Keratinocyte (primary cell): ENCODE measurements at regions not wholly inside any gene's neighbourhood (a gene's known extent, or its start where the extent isn't known, plus 50 kb on each side); places are given as distances from the start of the nearest gene placed in this dataset.

Source experiments
- DNase-seq: peaks from one replicate; pipeline ENCODE4 v3.0.0-alpha.2; 2011; ENCODE audit warnings: low read depth, missing footprints, low spot score
- FAIRE-seq: peaks from 2 replicates; lab custom pipeline; 2011; peaks lifted over from hg19 to GRCh38; lab: Jason Lieb, UNC
- H2AFZ ChIP-seq: 2 replicates; pipeline ENCODE4 v1.6.0; 2012; ENCODE audit warnings: low read length, control low read depth, inconsistent platforms; ENCODE audit not compliant: control insufficient read depth
- H3K27ac ChIP-seq: 2 replicates; pipeline ENCODE4 v1.5.1; 2011; ENCODE audit warnings: low read length; ENCODE audit not compliant: control insufficient read depth, insufficient read depth
- H3K27me3 ChIP-seq: 3 replicates; pipeline ENCODE4 v1.6.0; 2011; ENCODE audit warnings: low read length; ENCODE audit not compliant: control insufficient read depth, insufficient read depth; ENCODE audit errors: extremely low read depth
- H3K36me3 ChIP-seq, 2 experiments: 2 replicates in 1 of 2; 3 replicates in 1 of 2; pipeline ENCODE4 v1.5.1; 2011; ENCODE audit warnings: low read length in 2 of 2, mild to moderate bottlenecking in 1 of 2; ENCODE audit not compliant: control insufficient read depth in 2 of 2, insufficient read depth in 2 of 2; ENCODE audit errors: extremely low read depth in 1 of 2
- H3K4me1 ChIP-seq: 3 replicates; pipeline ENCODE4 v1.5.1; 2011; ENCODE audit warnings: low read length; ENCODE audit not compliant: control insufficient read depth, insufficient read depth; ENCODE audit errors: extremely low read depth
- H3K4me2 ChIP-seq: 3 replicates; pipeline ENCODE4 v1.6.0; 2011; ENCODE audit warnings: low read depth, low read length; ENCODE audit not compliant: control insufficient read depth, insufficient read depth; ENCODE audit errors: extremely low read depth
- H3K4me3 ChIP-seq, 3 experiments: fragments of 200-600 bp in 1 of 3; sonication (generic) in 1 of 3; 2 replicates in 2 of 3; 3 replicates in 1 of 3; pipeline ENCODE4 v1.5.1; 2011 to 2016; ENCODE audit warnings: low read length in 3 of 3, mild to moderate bottlenecking in 3 of 3, control low read depth in 2 of 3, inconsistent platforms in 1 of 3, low read depth in 1 of 3, mixed read lengths in 1 of 3, mixed run types in 1 of 3, moderate library complexity in 1 of 3; ENCODE audit not compliant: control insufficient read depth in 2 of 3, insufficient read depth in 2 of 3; ENCODE audit errors: extremely low read depth in 1 of 3
- H3K79me2 ChIP-seq: 2 replicates; pipeline ENCODE4 v1.6.0; 2012; ENCODE audit warnings: low read length; ENCODE audit not compliant: control insufficient read depth, insufficient read depth
- H3K9ac ChIP-seq: 3 replicates; pipeline ENCODE4 v1.6.0; 2011; ENCODE audit warnings: low read length; ENCODE audit not compliant: control insufficient read depth, insufficient read depth; ENCODE audit errors: extremely low read depth
- H3K9me1 ChIP-seq: 3 replicates; pipeline ENCODE4 v1.6.0; 2011; ENCODE audit warnings: low read length; ENCODE audit not compliant: control insufficient read depth, insufficient read depth; ENCODE audit errors: extremely low read depth
- H3K9me3 ChIP-seq: 2 replicates; pipeline ENCODE4 v1.5.1; 2012; ENCODE audit warnings: low read depth, low read length; ENCODE audit not compliant: control insufficient read depth
- H4K20me1 ChIP-seq: 3 replicates; pipeline ENCODE4 v1.6.0; 2011; ENCODE audit warnings: low read length; ENCODE audit not compliant: control insufficient read depth, insufficient read depth; ENCODE audit errors: extremely low read depth
- CTCF ChIP-seq, 3 experiments: IDR thresholded peaks in 1 of 3; conservative IDR thresholded peaks in 1 of 3; optimal IDR thresholded peaks in 1 of 3; 2 replicates in 2 of 3; 3 replicates in 1 of 3; pipeline versions ENCODE3 to v1.5.1; 2011; ENCODE audit warnings: low read length in 3 of 3, mild to moderate bottlenecking in 3 of 3, moderate library complexity in 2 of 3, control low read depth in 1 of 3, inconsistent platforms in 1 of 3; ENCODE audit not compliant: insufficient read depth in 2 of 3; ENCODE audit errors: extremely low read depth in 1 of 3
- EZH2 ChIP-seq: IDR thresholded peaks from one replicate; pipeline ENCODE4 v1.6.1; 2012; ENCODE audit warnings: inconsistent platforms, mild to moderate bottlenecking, low read length, moderate library complexity
- dilution Hi-C: fragments of 300-500 bp; cut with MboI; formaldehyde crosslinking; loops from one replicate; pipeline ENCODE4 v1.7.0; 2020; ENCODE audit warnings: low sequenced_read_pairs; ENCODE audit not compliant: extremely low pct_ligation_motif_present

DNA sequence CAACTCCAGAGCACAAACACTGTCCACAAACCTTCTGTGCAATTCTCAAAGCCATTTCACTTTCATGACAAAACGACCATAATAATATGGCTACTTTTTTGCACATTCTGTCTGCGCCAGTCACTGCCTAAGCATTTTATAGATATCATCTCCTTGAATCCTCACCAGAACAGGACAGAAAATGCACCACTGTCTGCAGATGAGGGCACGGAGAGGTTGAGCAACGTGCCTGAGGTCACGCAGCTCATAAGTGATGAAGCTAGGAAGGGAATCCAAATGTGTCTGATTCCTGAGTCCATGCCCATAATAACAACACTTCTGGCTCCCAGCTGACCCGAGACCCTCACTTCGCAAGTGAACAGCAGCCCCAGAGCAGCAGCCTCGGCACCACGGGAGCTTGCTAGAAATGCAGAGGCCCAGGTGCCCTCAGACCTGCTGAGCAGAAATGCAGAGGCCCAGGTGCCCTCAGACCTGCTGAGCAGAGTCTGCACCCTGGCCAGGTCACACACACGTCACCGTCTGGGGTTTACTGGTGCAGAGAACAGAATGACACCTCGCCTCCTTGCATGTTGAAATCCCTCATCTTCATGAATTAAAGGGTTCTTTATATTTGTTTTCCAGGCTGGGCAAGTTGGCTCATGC is 265.2 kb downstream of the BMP7 start:
- Histone ChIP-seq H3K27ac (peak overlapping the region; percentile 33), H3K4me2 (peak overlapping the region; percentile 50), H3K4me1 (peaks cover 17% of the 10 kb centered on the region), H3K9me3 (peaks cover 6% of the 10 kb centered on the region), H3K27me3 (no peaks in the 10 kb centered on the region), H3K9ac (no peak overlapping the region), H3K4me3 (peak overlapping the region in 1 of 3 experiments; percentile 16), H2AFZ (no peak overlapping the region), H3K79me2 (no peaks in the 10 kb centered on the region), H4K20me1 (no peaks in the 10 kb centered on the region), H3K36me3 (no peaks in the 10 kb centered on the region), H3K9me1 (peaks cover 3% of the 10 kb centered on the region)
- no peak for DNase-seq
- dilution Hi-C loops = no loop called here
- peak; percentile 34 for FAIRE-seq
- TF ChIP-seq CTCF (optimal IDR thresholded peaks at IDR 0.05 in 1 of 3, IDR thresholded peaks at IDR 0.05 in 1 of 3, conservative IDR thresholded peaks at IDR 0.05 in 1 of 3; ENCODE audit: extremely low read depth in 1 of 3, insufficient read depth in 2 of 3, low read length in 3 of 3) (no peak), EZH2 (no peak)

- Histone ChIP-seq H3K9ac (no peak overlapping the region), H3K79me2 (no peaks in the 10 kb centered on the region), H3K9me1 (peaks cover 3% of the 10 kb centered on the region), H3K4me1 (peaks cover 24% of the 10 kb centered on the region), H3K4me2 (no peak overlapping the region), H4K20me1 (no peaks in the 10 kb centered on the region), H2AFZ (no peak overlapping the region), H3K27ac (no peak overlapping the region), H3K36me3 (no peaks in the 10 kb centered on the region), H3K27me3 (no peaks in the 10 kb centered on the region), H3K9me3 (peaks cover 6% of the 10 kb centered on the region), H3K4me3 (no peak overlapping the region)
- dilution Hi-C loops = no loop called here
- FAIRE-seq = no peak
- DNase-seq = no peak
- TF ChIP-seq CTCF (optimal IDR thresholded peaks at IDR 0.05 in 1 of 3, IDR thresholded peaks at IDR 0.05 in 1 of 3, conservative IDR thresholded peaks at IDR 0.05 in 1 of 3; ENCODE audit: extremely low read depth in 1 of 3, insufficient read depth in 2 of 3, low read length in 3 of 3) = no peak
- TF ChIP-seq EZH2 = no peak
Measured at GRCh38 chr20:57002066-57002570, 264.3 kb downstream of the BMP7 start.
